LNCAP (cell line): ENCODE measurements at regions not wholly inside any gene's neighbourhood (a gene's known extent, or its start where the extent isn't known, plus 50 kb on each side); places are given as distances from the start of the nearest gene placed in this dataset.

Experiments used
- TF ChIP-seq, protein P1 (sequence below): fragments of 450-650 bp; IDR thresholded peaks from 2 replicates; pipeline ENCODE4 v1.5.1; 2017; ENCODE audit warnings: mild to moderate bottlenecking

DNA sequence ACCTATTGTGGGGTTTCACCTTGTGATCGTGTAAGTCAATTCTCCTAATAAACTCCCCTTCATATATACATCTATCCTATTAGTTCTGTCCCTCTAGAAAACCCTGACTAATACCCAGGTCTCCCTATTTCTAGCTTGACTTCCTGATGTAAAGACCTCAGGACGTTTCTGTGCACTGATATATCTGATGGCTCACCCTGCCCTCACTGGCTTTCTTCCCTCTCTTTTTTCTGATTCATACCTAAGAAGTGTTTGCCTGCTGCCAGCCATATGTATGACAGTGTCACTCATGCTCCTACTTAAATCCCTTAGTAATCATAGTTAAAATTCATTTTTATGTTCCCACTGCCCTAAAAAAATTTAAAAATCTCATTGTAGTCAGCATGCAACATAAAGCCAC is 124.8 kb upstream of the CCNG1 start:
- TF ChIP-seq, protein P1, sequence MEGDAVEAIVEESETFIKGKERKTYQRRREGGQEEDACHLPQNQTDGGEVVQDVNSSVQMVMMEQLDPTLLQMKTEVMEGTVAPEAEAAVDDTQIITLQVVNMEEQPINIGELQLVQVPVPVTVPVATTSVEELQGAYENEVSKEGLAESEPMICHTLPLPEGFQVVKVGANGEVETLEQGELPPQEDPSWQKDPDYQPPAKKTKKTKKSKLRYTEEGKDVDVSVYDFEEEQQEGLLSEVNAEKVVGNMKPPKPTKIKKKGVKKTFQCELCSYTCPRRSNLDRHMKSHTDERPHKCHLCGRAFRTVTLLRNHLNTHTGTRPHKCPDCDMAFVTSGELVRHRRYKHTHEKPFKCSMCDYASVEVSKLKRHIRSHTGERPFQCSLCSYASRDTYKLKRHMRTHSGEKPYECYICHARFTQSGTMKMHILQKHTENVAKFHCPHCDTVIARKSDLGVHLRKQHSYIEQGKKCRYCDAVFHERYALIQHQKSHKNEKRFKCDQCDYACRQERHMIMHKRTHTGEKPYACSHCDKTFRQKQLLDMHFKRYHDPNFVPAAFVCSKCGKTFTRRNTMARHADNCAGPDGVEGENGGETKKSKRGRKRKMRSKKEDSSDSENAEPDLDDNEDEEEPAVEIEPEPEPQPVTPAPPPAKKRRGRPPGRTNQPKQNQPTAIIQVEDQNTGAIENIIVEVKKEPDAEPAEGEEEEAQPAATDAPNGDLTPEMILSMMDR = no peak

DNA sequence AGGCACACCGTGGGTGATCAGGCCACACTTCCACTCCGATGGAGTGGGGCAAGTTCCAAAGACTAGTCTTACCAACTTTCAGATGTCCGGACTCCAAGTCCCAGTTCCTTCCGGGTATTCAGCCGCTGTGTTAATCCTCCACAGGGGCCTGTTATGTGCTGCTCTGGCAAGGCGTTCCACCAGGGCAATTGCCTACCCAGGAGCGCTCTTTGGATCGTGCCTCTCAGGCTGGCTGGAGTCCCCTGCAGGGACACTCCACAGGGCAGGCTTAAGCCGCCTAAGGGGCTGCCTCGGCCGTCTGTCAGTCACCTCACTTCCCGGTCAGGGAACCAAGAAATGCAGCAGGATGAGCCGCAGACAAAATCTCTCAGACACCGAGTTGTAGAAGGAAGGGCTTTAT is 118.7 kb upstream of the CCNG1 start:
- TF ChIP-seq, protein P1 = no peak

DNA sequence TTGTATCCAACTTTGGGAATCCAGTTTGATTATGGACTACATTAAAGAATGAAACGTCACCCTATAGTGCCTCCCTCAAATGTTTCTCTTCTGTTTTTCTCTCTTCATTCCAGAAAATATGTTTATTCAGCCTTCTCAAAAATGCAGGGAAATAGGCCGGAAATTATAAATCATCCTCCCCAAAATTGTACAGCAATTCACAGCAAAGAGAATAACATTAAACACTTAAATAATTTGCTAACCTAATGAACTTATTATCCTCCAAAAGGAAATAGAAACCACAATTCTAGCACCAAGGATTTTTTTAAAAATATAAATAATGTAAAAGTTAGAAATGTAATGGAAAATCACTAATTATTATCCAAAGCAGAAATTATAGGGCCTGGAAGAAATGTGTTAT is 115.9 kb upstream of the CCNG1 start:
- TF ChIP-seq, protein P1 = no peak

DNA sequence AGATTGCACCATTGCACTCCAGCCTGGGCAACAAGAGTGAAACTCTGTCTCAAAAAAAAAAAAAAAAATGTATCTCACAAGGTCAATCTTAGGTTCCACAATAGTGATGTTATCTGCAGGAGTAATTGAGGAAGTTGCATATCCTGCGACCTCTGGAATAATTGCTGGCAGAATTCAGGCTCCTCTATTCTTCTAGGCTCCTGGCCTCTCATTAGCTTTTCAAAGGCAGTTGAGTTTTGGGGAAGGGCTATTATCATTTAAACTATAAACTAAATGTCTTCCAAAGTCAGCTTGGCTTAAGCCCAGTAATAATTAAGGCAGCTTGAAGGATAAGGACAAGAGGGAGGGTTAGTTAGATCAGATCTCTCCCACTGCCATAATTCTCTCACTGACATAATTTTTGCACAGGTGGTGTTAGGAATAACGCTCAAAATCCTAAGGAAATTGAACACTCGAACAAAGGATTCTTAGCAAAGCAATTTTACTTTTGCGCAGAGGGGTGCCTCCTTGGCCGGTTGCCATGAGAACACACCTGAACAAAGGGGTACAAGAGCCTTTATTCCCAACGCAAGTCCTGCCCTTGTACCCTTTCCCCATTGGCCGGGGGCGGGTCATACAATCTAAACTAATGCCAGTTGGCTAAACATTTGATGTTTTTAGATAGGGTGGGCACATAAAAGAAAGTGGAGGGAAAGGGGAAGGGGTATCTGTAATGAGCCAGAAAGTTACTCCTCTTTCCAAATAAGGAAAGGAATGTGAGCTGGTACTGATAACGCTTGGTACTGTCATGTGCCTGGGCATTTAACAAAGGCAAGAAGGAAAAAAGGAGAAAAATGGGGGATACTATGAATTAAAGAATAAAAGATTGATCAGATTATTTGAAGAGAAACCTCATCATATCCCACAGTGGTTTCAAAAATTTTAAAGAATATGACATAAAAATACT is 106.4 kb upstream of the CCNG1 start:
- TF ChIP-seq, protein P1 = no peak

DNA sequence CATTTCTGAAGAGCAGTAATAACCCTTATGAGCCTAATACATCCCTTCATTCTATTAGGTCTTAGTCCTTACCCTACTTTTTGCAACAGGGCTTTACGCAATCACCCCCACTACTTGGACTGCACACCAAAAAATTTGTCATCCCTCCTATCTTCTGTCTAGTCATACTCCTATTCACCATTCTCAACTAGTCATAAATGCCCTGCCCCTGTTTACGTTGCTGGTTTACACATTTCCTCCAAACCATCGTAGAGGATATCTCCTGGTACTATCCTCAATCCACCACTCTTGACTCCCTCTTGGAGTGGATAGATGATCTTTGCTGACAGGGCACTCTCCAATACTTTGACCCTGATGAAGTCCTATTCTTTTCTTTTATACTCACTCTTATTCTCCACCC is 98.2 kb upstream of the CCNG1 start:
- TF ChIP-seq, protein P1 = no peak

DNA sequence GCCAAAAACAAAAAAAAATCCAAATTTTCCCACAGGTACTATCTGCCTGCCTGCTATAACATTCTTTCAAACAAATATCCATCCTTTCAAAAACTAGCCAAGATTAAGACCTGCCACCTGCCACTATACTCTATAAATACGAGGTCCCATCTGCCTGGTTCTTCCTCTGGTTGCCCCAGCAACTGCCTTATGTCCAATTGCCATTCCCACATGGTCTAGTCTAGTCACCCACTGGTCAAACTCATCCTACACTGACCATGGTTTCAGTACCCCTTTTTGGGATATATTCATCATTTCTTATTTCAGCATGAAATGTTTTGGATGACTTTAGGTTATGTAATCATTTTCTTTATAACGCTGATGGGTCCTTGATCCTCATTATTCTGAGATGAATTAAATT is 95.1 kb upstream of the CCNG1 start:
- TF ChIP-seq, protein P1 = no peak

DNA sequence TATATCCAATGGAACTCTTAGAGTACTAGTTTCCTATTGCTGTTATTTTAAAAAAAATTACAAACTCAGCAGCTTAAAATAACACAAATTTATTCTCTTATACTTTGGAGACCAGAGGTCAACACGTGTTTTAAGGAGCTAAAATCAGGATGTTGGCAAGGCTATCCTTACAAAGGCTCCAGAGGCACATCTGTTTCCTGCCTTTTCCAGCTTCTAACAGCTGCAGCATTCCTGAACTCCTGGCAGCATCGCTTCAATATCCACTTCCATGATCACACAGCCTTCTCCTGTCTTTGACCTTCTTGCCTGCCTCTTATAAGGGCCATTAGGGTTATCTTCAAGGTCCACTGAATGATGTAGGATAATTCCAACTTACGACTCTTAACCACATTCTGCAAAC is 92.2 kb upstream of the CCNG1 start:
- TF ChIP-seq, protein P1 = no peak
